T-helper 2 cell treated with Interferon-gamma antibody and Interleukin-4, amounts not matched to agents 5 μg/mL and 100 μg/mL, for 36 hours (primary cell): ENCODE measurements at regions not wholly inside any gene's neighbourhood (a gene's known extent, or its start where the extent isn't known, plus 50 kb on each side); places are given as distances from the start of the nearest gene placed in this dataset.

Experiments used
- DNase-seq: peaks from one replicate; pipeline ENCODE4 v3.0.0; 2021; ENCODE audit warnings: low spot score
- H3K27ac Mint-ChIP-seq: one replicate; pipeline ENCODE4 v1.8.0; 2021; ENCODE audit warnings: mild to moderate bottlenecking, mixed read lengths
- H3K27me3 Mint-ChIP-seq: one replicate; pipeline ENCODE4 v1.8.0; 2021; ENCODE audit warnings: low read depth, mixed read lengths
- H3K36me3 Mint-ChIP-seq: one replicate; pipeline ENCODE4 v1.8.0; 2021; ENCODE audit warnings: low read depth, mixed read lengths
- H3K4me1 Mint-ChIP-seq: one replicate; pipeline ENCODE4 v1.8.0; 2021; ENCODE audit warnings: low read depth, mixed read lengths
- H3K4me3 Mint-ChIP-seq: one replicate; pipeline ENCODE4 v1.8.0; 2022; ENCODE audit warnings: mild to moderate bottlenecking, moderate library complexity, mixed read lengths
- H3K9me3 Mint-ChIP-seq: one replicate; pipeline ENCODE4 v1.8.0; 2021; ENCODE audit warnings: mixed read lengths

DNA sequence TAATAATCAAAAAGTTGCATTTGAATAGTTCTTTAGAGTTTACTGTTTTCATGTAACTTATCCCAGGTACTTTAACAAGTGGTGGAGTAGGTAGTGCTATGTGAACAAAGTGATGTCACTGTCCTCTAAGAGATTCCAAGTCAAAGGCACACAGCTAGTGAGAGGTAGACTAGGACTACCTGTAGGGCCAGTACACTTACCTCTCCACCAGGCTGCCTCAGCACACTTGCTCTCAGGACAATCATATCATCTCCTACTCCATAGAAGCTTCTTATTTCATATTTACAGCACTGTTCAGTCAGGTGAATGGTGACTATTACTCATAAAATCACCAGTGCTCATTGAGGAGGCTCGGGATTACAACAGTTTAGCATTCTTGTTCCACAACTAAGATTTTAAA lies 173.0 kb upstream of the EMCN start:
- H3K27me3 Mint-ChIP-seq, result no peaks in the 10 kb centered on the region
- no peaks in the 10 kb centered on the region for H3K9me3 Mint-ChIP-seq
- no peaks in the 10 kb centered on the region for H3K4me1 Mint-ChIP-seq
- no peak overlapping the region for H3K4me3 Mint-ChIP-seq
- no peak overlapping the region for H3K27ac Mint-ChIP-seq
- no peaks in the 10 kb centered on the region for H3K36me3 Mint-ChIP-seq
- DNase-seq, result no peak

DNA sequence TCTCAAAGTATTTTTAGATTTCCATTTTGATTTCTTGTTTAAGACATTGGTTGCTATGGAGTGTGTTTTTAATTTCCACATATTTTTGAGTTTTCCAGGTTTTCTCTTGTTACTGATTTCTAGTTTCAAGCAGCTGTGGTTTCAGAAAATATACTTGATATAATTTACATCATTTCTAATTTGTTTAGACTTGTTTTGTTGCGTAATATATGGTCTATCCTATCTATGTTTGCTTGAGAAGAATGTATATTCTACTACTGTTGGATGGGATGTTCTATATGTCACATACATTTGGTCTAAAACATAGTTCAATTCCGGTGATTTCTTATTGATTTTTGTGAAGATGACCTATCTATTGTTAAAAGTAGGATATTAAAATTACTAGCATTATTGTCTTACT lies 170.5 kb upstream of the EMCN start:
- no peak overlapping the region for H3K27ac Mint-ChIP-seq
- H3K27me3 Mint-ChIP-seq, result no peaks in the 10 kb centered on the region
- H3K9me3 Mint-ChIP-seq, result no peaks in the 10 kb centered on the region
- no peaks in the 10 kb centered on the region for H3K36me3 Mint-ChIP-seq
- DNase-seq, result no peak
- H3K4me1 Mint-ChIP-seq, result no peaks in the 10 kb centered on the region
- no peak overlapping the region for H3K4me3 Mint-ChIP-seq

DNA sequence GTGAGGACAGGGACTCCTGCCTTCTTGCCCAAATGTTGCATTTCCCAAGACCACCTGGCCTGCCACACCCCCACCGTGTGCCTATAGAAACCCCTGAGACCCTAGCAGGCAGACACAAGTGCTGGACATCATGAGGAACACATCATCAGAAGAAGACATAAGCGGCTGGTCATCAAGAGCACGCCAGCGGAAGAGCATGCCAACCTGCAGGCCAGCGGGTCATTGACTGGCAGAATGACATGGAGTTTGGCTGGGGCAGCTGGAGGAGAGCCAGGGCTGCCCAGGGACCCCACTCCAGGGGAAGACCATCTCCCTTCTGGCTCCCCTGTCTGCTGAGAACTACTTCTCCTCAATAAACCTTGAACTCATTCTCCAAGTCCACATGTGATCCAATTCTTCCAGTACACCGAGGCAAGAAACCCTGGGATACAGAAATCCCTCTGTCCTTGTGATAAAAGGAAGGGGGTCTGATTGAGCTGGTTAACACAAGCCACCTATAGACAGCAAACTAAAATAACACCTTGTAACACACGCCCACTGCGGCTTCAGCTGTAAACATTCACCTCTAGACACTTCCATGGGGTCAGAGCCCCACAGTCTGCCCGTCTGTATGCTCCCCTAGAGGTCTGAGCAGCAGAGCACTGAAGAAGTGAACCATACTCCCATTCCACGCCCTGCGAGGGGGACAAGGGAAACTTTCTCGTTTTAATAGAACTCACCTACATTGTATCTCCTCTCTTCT lies 164.8 kb upstream of the EMCN start:
- no peak for DNase-seq
- H3K27me3 Mint-ChIP-seq, result no peaks in the 10 kb centered on the region

DNA sequence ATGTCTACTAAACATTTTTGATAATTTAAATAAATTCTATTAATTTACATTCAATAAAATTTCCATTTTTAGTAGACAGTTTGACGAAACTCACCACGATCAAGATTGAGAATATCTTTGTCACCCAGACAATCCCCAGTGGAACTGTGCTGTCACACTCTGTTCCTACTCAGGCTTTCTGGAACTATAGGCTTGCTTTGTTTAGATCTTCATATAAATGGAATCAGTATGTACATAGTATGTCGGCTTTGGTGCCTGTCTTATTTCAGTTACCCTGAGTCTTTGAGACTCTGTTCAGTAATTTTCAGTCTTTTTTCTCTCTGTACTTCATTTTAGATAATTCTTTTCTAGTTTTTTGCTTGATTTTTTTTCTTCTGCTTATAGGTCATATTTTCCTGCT lies 163.5 kb upstream of the EMCN start:
- no peaks in the 10 kb centered on the region for H3K9me3 Mint-ChIP-seq
- no peaks in the 10 kb centered on the region for H3K27me3 Mint-ChIP-seq
- no peak for DNase-seq
- H3K4me3 Mint-ChIP-seq, result no peak overlapping the region
- H3K36me3 Mint-ChIP-seq, result no peaks in the 10 kb centered on the region
- no peak overlapping the region for H3K27ac Mint-ChIP-seq
- H3K4me1 Mint-ChIP-seq, result no peaks in the 10 kb centered on the region

More for the DNA sequence above, 164.8 kb upstream of the EMCN start:
- Mint-ChIP-seq H3K9me3 (no peaks in the 10 kb centered on the region), H3K4me3 (no peak overlapping the region), H3K27ac (no peak overlapping the region), H3K4me1 (no peaks in the 10 kb centered on the region), H3K36me3 (no peaks in the 10 kb centered on the region)

DNA sequence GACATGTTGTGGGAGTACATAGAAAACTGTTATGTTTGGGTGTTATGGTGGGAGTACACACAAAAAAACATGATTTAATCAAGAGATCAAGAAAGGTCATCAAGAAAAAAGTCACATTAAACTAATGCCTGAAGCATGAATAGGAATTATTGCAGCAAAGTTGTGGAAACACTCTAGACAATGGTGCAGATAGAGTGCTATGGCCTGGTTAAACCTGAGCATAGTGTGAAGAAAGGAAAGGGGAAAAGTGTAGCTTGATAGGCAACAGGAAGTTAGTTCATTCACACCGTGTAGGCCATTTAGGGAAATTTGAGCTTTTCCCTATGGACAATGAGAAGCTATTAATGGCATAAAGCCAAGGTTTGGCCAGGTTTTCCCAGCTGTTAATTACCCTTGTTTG lies 162.1 kb upstream of the EMCN start:
- no peaks in the 10 kb centered on the region for H3K36me3 Mint-ChIP-seq
- DNase-seq, result no peak
- H3K4me3 Mint-ChIP-seq, result no peak overlapping the region
- H3K27ac Mint-ChIP-seq, result no peak overlapping the region
- H3K27me3 Mint-ChIP-seq, result no peaks in the 10 kb centered on the region
- H3K9me3 Mint-ChIP-seq, result no peaks in the 10 kb centered on the region
- no peaks in the 10 kb centered on the region for H3K4me1 Mint-ChIP-seq

DNA sequence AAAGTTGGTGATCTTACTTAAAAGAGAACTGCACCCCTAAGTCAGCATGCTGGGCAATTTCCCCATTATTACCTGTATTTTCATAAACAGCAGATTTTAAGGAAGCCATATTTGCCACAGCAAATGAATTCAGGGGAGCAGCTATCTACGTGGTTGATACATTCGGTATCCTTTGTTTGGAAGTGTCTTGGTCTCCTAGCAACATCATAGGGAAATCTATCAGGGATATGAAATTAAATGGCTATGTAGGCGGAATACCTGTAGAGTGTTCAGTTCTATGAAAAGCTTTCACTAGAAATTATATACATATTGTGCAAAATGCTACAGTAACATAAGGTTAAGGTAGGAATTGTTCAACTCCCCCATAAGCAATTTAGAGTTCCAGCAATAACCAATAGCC lies 157.2 kb upstream of the EMCN start:
- Mint-ChIP-seq H3K27ac (no peak overlapping the region), H3K27me3 (no peaks in the 10 kb centered on the region), H3K4me1 (no peaks in the 10 kb centered on the region), H3K36me3 (no peaks in the 10 kb centered on the region), H3K4me3 (no peak overlapping the region), H3K9me3 (no peaks in the 10 kb centered on the region)
- no peak for DNase-seq

DNA sequence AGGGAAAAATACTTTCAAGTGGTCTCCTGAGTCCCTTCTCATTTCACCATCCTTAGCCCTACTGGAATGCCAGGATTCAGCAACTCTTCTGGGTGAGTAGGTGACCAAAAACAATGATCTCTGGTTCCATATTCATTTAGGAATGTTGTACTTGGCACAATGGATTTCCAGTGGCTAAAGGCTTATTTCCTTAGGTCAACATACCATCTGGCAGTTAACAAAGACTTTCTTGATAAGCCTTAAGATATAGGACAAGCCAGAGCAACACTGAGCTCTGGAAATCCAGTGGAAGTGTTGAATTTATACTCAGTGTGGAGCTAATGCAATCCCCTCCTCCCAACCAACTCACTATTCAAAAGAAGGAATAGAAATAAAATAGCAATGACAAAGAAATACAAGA lies 139.4 kb upstream of the EMCN start:
- DNase-seq, result no peak
- no peaks in the 10 kb centered on the region for H3K9me3 Mint-ChIP-seq
- H3K4me3 Mint-ChIP-seq, result no peak overlapping the region
- no peaks in the 10 kb centered on the region for H3K4me1 Mint-ChIP-seq
- no peaks in the 10 kb centered on the region for H3K27me3 Mint-ChIP-seq
- no peaks in the 10 kb centered on the region for H3K36me3 Mint-ChIP-seq
- H3K27ac Mint-ChIP-seq, result no peak overlapping the region

DNA sequence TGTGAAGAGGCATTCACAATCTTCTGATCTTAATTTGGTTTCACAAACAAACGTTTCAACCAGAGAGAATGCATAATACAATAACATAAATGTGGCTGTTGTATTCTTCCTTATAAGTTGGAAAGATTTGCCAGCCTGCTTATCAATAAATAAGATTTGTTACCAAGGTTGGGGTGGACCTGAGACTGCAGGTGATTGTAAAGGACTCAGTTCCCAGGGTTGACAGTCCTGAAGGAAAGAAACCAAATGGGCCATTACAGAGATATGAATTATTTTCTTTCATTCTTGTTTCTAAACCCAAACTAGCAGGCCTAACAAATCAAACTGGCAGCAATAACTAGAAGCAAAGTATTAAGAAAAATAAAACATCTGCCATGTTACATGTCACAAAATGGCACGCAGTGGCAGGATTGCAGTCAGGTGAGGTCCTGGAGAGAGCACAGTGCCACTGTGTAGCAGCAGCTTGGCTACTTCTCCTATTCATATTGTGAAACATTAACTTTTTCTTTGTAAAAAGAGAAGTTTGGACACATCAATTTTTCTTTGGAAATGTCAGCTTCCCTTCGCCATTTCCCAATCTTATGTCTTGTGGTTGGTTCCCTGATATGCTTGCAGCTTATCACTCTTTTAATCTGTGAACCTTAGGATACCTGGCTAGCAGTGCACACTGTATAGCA lies 133.8 kb upstream of the EMCN start:
- H3K9me3 Mint-ChIP-seq, result no peaks in the 10 kb centered on the region
- H3K4me1 Mint-ChIP-seq, result no peaks in the 10 kb centered on the region
- no peak overlapping the region for H3K4me3 Mint-ChIP-seq
- H3K36me3 Mint-ChIP-seq, result no peaks in the 10 kb centered on the region
- DNase-seq, result no peak
- H3K27ac Mint-ChIP-seq, result no peak overlapping the region
- no peaks in the 10 kb centered on the region for H3K27me3 Mint-ChIP-seq

DNA sequence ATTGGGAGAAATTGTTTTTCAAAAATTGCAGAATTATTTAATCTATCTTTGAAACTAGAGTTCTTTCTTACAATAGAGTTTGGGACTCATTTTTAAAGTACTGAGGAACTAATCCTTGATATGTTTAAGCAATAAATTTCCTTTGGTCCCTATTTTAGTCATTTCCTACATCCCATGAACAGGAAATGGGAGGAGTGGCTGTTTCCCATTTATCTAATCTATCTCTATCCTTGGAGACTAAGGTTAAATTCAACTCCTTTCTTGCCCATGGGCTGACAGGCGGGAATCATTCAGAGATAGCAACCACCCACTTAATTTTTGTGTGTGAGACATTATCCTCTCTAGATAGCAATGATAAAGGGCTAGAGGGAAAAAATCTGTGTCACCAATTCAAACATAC lies 131.6 kb upstream of the EMCN start:
- Mint-ChIP-seq H3K27ac (no peak overlapping the region), H3K4me1 (no peaks in the 10 kb centered on the region), H3K9me3 (no peaks in the 10 kb centered on the region), H3K4me3 (no peak overlapping the region), H3K36me3 (no peaks in the 10 kb centered on the region), H3K27me3 (no peaks in the 10 kb centered on the region)
- no peak for DNase-seq

DNA sequence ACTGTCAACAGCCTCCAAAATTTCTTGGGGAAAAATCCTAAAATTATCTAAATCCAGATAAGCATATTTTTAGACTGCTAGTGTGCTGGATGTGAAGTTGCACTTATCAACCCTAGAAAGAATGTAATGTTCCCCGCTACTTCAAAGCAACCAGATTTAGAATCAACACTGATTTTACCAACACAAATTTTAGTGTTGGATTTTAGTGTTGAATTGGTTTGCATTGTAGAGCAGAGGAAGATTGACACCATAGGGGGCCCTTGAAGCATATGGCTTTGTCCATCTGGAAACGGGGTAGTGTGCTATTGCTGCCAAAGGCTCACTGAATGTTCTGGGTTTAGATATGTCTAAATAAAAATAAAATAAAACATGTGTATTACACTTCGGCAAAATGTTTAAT lies 126.3 kb upstream of the EMCN start:
- no peak overlapping the region for H3K27ac Mint-ChIP-seq
- H3K4me3 Mint-ChIP-seq, result no peak overlapping the region
- H3K36me3 Mint-ChIP-seq, result no peaks in the 10 kb centered on the region

DNA sequence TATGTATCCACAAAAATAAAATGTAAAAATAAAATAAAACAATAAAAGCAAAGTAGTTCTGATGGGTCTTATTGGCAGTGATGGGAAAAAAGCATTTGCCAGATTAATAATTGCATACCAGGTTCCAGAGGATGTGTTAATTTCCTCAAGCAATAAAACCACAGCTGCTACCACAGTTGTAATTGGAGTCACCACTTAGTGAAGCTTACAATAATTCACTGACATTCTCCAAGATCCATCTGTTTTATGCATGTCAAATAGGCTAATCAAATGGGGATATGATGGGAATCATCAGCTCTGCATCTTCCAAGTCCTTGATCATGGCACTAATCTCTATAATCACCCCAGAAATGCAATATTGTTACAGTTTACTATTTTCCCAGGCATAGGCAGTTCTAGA lies 123.5 kb upstream of the EMCN start:
- DNase-seq, result no peak
- Mint-ChIP-seq H3K27me3 (no peaks in the 10 kb centered on the region), H3K36me3 (no peaks in the 10 kb centered on the region), H3K4me1 (no peaks in the 10 kb centered on the region), H3K27ac (no peak overlapping the region), H3K9me3 (no peaks in the 10 kb centered on the region), H3K4me3 (no peak overlapping the region)

More for the DNA sequence above, 126.3 kb upstream of the EMCN start:
- DNase-seq, result no peak
- H3K27me3 Mint-ChIP-seq, result no peaks in the 10 kb centered on the region
- H3K4me1 Mint-ChIP-seq, result no peaks in the 10 kb centered on the region
- no peaks in the 10 kb centered on the region for H3K9me3 Mint-ChIP-seq

DNA sequence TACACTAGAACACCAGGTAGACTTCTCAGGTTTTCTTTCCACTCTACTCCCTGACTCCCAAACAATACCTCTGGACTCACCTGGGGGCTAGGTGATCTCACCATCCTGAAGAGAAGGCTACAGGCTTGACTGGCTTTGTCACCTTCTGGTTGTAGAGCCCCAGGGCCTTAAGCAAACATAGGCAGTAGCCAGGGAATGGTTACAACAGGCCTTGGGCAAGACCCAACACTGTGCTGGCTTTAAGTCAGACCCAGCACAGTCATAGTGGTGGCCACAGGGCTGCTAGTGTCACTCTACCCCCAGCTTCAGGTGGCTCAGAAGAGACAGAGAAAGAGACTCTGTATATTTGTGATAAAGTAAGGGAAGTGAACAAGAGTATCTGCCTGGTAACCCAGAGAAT lies 118.1 kb upstream of the EMCN start:
- Mint-ChIP-seq H3K4me3 (no peak overlapping the region), H3K27ac (no peak overlapping the region), H3K4me1 (no peaks in the 10 kb centered on the region), H3K9me3 (no peaks in the 10 kb centered on the region), H3K27me3 (no peaks in the 10 kb centered on the region), H3K36me3 (no peaks in the 10 kb centered on the region)
- no peak for DNase-seq

DNA sequence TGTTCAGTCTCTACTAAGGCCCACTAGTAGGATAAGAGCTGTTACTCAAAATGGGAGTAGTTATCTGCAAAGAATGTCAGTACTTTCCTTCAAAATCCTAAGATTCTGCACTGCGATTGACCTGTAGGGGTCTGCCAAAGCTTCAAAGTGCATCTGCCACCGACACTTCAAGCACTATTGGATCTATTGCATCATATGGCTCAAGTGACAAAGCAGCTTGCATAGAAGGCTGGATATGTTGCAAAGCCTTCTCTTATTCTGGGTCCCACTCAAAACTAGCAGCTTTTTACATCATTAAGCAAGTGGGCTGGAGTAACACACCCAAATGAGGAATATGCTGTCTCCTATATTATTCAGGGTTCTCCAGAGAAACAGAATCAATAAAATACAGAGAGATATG lies 115.4 kb upstream of the EMCN start:
- Mint-ChIP-seq H3K4me1 (no peaks in the 10 kb centered on the region), H3K9me3 (no peaks in the 10 kb centered on the region), H3K36me3 (no peaks in the 10 kb centered on the region), H3K27ac (no peak overlapping the region), H3K4me3 (no peak overlapping the region), H3K27me3 (no peaks in the 10 kb centered on the region)
- no peak for DNase-seq

DNA sequence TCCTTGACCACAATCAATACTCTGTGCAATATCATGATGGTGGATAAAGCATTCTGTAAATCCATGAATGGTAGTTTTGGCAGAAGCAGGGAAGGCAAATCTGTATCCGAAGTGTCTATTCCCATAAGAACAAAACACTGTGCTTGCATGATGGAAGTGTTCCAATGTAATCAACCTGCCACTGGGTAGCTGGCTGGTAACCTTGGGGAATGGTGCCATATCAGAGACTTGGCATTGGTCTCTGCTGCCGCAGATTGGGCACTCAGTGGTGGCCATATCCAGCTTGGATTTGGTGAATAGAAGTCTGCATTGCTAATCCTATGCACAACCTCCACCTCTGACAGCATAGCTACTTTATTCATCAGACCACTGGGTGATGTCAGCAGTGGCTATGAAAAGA lies 114.3 kb upstream of the EMCN start:
- no peaks in the 10 kb centered on the region for H3K4me1 Mint-ChIP-seq
- no peaks in the 10 kb centered on the region for H3K36me3 Mint-ChIP-seq
- H3K27ac Mint-ChIP-seq, result no peak overlapping the region
- no peaks in the 10 kb centered on the region for H3K9me3 Mint-ChIP-seq
- H3K4me3 Mint-ChIP-seq, result no peak overlapping the region
- H3K27me3 Mint-ChIP-seq, result no peaks in the 10 kb centered on the region
- DNase-seq, result no peak
